WI38 (cell line): ENCODE measurements at regions not wholly inside any gene's neighbourhood (a gene's known extent, or its start where the extent isn't known, plus 50 kb on each side); places are given as distances from the start of the nearest gene placed in this dataset.

Experiments
- H3K4me3 ChIP-seq: 2 replicates; pipeline ENCODE4 v1.5.1; 2011; ENCODE audit warnings: low read depth, mild to moderate bottlenecking, control low read depth, low read length
- TF ChIP-seq, protein P1 (sequence below): IDR thresholded peaks from 2 replicates; pipeline ENCODE4 v1.5.1; 2012; ENCODE audit warnings: low read depth, mild to moderate bottlenecking, control low read depth, low read length

DNA sequence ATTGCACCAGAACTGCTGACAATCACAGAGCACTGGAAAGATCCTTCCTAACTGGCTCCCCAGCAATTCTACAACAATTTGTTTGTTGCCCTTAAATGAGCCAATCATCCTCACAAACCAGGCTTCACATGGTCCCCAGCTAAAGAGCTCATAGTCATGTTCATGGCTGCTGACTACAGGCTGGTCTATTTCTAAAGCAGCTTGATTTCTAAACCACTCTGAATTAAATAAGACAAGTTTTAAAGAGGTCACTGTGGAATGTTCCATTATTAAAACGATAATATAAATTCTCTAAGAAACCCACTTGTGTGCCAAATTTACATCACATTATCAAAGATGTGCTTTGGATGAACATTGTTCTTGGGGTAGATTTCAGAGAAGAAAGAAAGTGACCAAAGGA is 110.7 kb downstream of the COPS8 start:
- TF ChIP-seq, protein P1, sequence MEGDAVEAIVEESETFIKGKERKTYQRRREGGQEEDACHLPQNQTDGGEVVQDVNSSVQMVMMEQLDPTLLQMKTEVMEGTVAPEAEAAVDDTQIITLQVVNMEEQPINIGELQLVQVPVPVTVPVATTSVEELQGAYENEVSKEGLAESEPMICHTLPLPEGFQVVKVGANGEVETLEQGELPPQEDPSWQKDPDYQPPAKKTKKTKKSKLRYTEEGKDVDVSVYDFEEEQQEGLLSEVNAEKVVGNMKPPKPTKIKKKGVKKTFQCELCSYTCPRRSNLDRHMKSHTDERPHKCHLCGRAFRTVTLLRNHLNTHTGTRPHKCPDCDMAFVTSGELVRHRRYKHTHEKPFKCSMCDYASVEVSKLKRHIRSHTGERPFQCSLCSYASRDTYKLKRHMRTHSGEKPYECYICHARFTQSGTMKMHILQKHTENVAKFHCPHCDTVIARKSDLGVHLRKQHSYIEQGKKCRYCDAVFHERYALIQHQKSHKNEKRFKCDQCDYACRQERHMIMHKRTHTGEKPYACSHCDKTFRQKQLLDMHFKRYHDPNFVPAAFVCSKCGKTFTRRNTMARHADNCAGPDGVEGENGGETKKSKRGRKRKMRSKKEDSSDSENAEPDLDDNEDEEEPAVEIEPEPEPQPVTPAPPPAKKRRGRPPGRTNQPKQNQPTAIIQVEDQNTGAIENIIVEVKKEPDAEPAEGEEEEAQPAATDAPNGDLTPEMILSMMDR, result no peak
- no peak overlapping the region for H3K4me3 ChIP-seq

DNA sequence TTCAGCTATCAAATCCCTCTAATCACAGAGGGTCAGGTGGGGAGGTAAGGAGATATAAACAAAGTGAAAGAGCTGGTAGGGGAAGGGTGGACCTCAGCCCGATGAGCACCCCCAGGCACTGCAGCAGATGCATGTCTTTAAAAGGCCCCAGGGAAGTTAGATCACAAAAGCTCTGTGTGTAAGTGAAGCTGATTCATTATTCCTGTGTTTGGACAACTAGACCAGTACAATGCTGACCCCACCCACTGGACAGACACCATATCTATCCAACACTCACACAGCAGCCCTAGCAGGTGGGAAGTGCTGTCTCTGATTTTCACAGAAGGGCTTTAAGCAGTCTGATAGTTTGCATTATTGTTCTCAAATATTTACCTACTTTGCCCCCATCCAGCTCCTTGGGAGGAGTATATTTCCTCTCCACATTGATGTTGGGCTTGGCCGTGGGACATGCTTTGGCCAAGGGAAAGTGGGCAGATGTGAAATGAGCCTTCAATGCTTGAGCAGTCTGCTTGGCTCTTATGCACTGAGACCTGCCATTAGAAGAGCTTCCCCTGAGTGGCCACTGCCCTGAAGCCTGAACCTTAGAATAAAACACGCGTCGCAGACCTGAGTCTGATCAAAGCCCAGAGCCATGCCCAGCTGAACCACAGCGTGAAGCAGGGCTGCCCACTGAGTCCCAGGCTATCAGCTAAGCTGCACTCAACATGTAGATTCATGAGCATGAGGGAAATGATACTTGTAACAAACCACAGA is 111.4 kb downstream of the COPS8 start:
- TF ChIP-seq, protein P1, result no peak
- no peak overlapping the region for H3K4me3 ChIP-seq

DNA sequence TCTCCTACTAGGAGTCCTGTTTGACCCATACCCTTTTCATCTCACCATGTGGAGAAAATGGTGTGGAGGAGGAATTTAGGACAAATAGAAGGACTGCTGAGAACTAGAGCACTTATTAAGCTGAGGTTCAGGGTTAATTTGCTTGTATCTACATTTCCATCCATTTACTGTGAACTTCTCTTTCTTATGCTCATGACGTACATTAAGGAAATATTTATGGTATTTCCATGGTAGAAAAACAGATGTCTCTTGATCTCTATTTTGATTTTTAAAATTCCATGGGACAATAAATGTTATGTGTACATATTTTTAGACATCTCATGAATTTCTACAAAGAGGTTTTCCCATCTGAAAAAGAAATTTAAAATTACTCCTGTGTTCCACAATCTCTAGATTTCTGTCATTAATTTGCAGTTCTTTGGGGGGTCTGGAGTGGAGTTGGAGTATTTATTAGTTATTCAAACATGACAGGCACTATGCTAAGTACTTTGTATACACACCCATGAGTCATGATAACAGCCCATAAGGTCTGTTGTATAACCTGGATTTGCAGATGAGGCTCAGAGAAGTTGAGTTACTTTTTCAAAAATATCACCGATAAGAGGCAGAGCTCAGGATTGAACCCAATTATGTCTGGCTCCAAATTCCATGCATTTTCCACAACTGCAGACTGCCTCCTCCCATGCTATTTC is 112.6 kb downstream of the COPS8 start:
- H3K4me3 ChIP-seq, result no peak overlapping the region
- TF ChIP-seq, protein P1, result no peak

DNA sequence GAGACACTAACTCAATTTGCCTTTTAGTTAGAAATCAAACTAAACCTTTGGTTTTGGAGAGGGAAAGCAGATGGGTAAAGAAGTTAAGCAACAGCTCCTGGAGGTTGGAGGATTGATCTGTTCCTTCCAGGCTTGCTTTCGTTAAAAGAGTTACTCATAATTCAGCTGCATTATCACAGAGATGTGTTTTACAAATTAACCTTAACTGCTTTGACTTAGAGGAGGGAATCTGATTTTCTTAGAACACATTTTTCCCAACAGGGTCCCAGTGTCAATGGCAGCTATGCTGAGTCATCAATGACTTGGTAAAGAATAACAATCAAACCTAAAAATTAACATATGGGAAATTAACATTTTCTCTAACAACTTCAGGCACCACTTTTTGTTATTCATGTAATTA is 113.4 kb downstream of the COPS8 start:
- TF ChIP-seq, protein P1, result no peak
- no peak overlapping the region for H3K4me3 ChIP-seq

DNA sequence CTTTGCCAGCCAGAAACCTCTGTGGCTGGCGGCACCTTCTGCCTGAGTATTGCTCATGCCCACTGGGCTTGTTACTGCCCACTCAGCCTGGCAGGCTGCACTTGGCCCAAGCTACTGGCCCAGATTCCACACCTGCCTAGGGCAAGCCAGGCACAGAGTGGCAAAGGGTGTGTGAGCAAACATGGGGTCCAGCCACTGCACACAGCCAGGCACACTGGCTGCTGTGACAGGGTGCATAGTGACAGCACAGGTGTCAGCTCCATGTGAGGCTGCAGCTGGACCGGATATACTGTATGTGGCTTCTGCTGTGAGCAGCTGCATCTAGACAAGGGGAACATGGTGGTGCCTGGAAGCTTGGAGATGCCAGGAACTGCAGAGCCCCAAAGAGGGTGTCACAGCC is 113.9 kb downstream of the COPS8 start:
- H3K4me3 ChIP-seq, result no peak overlapping the region
- TF ChIP-seq, protein P1, result no peak

DNA sequence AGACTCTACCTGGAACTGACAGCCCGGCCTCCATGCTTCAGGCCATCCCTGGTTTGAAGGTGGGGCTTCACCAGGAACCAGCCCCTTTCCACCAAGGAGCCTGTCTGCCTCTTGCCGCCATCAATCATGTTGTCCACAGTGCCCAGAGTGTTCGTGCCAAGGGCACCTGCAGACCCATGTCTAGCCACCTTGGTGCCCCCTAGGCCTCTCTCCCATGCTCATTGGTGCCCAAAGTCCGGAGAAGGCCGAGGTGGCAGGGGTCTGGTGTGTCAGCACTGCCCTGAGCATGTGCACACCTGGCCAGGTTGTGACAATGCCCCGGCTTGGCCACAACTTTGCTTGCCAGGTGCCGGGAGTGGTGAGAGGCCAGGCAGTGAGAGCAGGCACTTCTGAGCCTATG is 114.8 kb downstream of the COPS8 start:
- TF ChIP-seq, protein P1, result no peak
- no peak overlapping the region for H3K4me3 ChIP-seq
